DMS153 treated with DMSO at 0.1 percent for 48 hours (cell line): ENCODE measurements at regions not wholly inside any gene's neighbourhood (a gene's known extent, or its start where the extent isn't known, plus 50 kb on each side); places are given as distances from the start of the nearest gene placed in this dataset.

Source experiments
- DNase-seq: peaks from one replicate; lab custom pipeline; 2025; ENCODE audit not compliant: unreplicated experiment; lab: John Stamatoyannopoulos, UW

- no peak for DNase-seq
Measured at GRCh38 chrX:140848800-140849199, 139.2 kb downstream of the LINC00632 start.

GRCh38 chrX:140860718-140861117 is 141.7 kb upstream of the SPANXB1 start:
- no peak for DNase-seq

GRCh38 chrX:140866446-140866845 is 135.9 kb upstream of the SPANXB1 start:
- DNase-seq: no peak

- DNase-seq: no peak
Measured at GRCh38 chrX:140912606-140913005, 89.8 kb upstream of the SPANXB1 start.

GRCh38 chrX:140913802-140914501 is 88.4 kb upstream of the SPANXB1 start:
- DNase-seq: no peak

- DNase-seq: no peak
Measured at GRCh38 chrX:140916872-140917271, 85.5 kb upstream of the SPANXB1 start.

- no peak for DNase-seq
Measured at GRCh38 chrX:140917354-140918115, 84.9 kb upstream of the SPANXB1 start.

- peak; percentile 17 for DNase-seq
Measured at GRCh38 chrX:140918398-140919038, 83.9 kb upstream of the SPANXB1 start.

GRCh38 chrX:140920416-140920815 is 82.0 kb upstream of the SPANXB1 start:
- DNase-seq: no peak

- no peak for DNase-seq
Measured at GRCh38 chrX:140923118-140923517, 79.3 kb upstream of the SPANXB1 start.

- no peak for DNase-seq
Measured at GRCh38 chrX:140928739-140929138, 73.7 kb upstream of the SPANXB1 start.

- DNase-seq: no peak
Measured at GRCh38 chrX:140933016-140933415, 69.4 kb upstream of the SPANXB1 start.

- DNase-seq: no peak
Measured at GRCh38 chrX:140933874-140934655, 68.3 kb upstream of the SPANXB1 start.

GRCh38 chrX:140943513-140943912 is 58.9 kb upstream of the SPANXB1 start:
- DNase-seq: no peak

- no peak for DNase-seq
Measured at GRCh38 chrX:140944710-140945109, 57.7 kb upstream of the SPANXB1 start.

- DNase-seq: no peak
Measured at GRCh38 chrX:140948827-140949226, 53.6 kb upstream of the SPANXB1 start.

GRCh38 chrX:140949233-140949632 is 53.2 kb upstream of the SPANXB1 start:
- DNase-seq: no peak
